NCI-H2107 treated with DMSO at 0.1 percent for 48 hours (cell line): ENCODE measurements at regions not wholly inside any gene's neighbourhood (a gene's known extent, or its start where the extent isn't known, plus 50 kb on each side); places are given as distances from the start of the nearest gene placed in this dataset.
"Not testable (repeated sequence)": the region's sequence is repeated elsewhere in the genome, so short reads cannot be mapped to it uniquely, and the experiment has no call there.

Experiments
- DNase-seq: peaks from one replicate; lab custom pipeline; 2025; ENCODE audit not compliant: unreplicated experiment; lab: John Stamatoyannopoulos, UW

GRCh38 chr4:26237916-26238315 lies 82.9 kb upstream of the RBPJ start:
- DNase-seq: no peak

DNA sequence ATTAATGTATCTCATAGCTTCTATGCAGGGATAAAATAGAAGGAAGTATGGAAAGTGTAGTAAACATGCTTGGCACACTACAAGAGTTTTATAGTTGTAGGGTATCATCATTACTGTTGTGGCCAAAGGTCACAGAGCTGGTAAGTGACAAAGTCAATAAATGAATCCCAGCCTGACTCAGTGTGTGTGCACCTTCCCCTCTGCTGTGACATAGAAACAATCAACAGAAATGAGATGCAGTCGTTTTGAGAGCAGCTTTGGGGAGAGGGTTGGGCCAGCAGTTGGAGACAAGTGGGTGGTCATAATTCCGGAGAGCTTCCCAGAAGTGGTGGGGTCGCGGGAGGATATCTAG lies 82.4 kb upstream of the RBPJ start:
- peak; percentile 69 for DNase-seq

GRCh38 chr4:26238778-26239679 lies 81.8 kb upstream of the RBPJ start:
- DNase-seq: peak; percentile 71

GRCh38 chr4:26239801-26240200 lies 81.0 kb upstream of the RBPJ start:
- DNase-seq: no peak

DNA sequence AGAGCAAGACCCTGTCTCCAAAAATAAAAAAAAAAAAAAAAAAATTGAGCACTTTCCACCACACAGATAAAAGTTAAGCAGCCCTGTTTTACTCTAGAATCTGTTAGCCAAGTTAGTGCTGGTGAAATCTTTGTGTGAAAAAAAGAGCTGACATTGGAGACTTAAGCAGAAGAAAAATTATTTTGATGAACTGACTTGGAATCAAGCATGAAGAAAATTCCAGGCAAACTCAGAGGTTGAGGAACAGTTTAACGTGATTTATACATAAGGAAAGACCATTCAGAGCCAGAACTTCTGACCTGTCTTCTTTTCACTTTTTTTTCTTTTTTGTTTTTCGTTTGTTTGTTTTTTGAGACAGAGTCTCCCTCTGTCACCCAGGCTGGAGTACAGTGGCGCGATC lies 79.6 kb upstream of the RBPJ start:
- DNase-seq: no peak

GRCh38 chr4:26242451-26242850 lies 78.4 kb upstream of the RBPJ start:
- no peak for DNase-seq

DNA sequence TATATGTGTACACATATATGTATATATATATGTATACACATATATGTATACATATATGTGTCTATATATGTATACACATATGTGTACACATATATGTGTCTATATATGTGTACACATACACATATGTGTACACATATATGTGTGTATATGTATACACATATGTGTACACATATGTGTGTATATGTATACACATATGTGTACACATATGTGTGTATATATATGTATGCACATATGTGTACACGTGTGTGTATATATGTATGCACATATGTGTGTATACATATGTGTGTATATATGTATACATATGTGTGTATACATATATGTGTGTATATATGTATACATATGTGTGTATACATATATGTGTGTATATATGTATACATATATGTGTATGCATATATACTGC lies 76.7 kb upstream of the RBPJ start:
- DNase-seq: not testable (repeated sequence)

- DNase-seq: peak; percentile 43
These were observed 72.2 kb upstream of the RBPJ start for GRCh38 chr4:26248647-26249046.

DNA sequence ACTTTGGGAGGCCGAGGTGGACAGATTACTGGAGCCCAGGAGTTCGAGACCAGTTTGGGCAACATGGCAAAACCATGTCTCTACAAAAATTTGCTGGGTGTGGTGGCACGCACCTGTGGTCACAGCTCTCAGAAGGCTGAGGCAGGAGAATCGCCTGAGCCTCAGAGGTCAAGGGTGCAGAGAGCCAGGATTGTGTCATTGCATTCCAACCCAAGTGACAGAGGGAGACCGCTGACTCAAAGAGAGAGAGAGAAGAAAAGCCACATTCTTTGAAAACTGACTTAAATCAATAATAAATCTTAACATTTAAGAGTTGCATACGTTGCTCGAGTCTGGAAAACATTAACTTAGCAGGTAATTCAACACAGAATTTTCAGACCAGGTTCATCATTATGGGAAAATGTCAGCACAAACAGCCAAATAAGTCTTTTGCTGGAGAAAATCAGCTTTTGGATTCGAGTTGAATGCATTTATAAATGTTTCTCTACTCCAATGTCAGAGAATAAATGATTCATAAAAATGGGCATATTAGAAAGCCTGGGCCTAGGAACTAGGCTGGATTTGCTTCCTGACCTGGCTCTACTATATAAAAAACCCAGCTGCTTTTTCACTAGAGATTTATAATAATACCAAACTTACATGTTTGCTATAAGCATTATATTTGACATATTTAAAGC lies 68.3 kb upstream of the RBPJ start:
- DNase-seq: no peak

DNA sequence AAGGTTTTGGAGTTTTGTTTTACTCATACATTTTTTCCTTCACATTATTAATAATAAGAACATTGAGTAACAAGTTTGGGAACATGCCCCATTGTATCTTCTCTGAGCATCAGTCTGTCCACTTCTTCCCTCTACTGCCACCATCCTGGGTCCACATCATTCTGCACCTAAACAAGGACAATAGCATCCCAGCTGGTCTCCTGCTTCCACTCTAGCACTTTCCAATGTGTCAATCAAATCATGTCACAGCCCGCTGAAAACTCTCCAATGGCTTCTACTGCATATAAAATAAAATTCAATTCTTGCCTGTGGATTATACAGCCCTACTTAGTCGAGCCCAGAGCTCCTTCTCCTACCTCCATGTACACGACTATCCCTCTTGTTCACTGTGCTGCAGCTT lies 66.8 kb upstream of the RBPJ start:
- DNase-seq: no peak

DNA sequence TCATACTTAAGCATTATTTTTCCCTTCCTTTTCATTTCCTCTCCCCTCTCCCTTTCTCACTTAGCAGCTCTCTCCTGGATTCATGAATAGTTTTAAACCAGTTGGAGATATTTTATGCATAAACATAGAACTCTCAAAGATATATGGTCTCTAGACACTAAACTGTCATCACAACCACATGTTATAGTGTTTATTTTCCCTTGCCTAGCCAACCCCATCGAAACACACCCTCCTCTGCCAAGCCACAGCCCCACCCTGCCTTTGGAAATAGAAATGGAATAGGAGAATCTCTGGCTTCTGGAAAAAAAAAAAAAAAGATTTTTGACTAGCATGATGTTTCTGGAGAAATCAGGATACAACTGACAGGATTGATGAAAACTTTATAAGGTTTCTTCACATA lies 64.8 kb upstream of the RBPJ start:
- no peak for DNase-seq

DNA sequence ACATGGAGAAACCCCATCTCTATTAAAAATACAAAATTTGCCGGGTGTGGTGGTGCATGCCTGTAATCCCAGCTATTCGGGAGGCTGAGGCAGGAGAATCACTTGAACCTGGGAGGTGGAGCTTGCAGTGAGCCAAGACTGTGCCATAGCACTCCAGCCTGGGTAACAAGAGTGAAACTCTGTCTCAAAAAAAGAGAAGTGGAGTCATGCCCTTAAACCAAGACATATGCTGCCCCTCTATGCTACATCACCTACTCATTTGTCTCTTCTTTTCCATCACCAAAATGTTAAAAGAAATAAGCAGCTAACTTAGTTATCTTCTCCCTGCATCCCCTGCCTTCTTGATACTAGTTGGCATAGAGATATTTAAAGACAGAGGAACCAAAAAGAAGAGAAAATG lies 63.4 kb upstream of the RBPJ start:
- not testable (repeated sequence) for DNase-seq

GRCh38 chr4:26257850-26258249 lies 63.0 kb upstream of the RBPJ start:
- DNase-seq: no peak

- DNase-seq: no peak
These were observed 60.2 kb upstream of the RBPJ start for GRCh38 chr4:26260571-26260970.

DNA sequence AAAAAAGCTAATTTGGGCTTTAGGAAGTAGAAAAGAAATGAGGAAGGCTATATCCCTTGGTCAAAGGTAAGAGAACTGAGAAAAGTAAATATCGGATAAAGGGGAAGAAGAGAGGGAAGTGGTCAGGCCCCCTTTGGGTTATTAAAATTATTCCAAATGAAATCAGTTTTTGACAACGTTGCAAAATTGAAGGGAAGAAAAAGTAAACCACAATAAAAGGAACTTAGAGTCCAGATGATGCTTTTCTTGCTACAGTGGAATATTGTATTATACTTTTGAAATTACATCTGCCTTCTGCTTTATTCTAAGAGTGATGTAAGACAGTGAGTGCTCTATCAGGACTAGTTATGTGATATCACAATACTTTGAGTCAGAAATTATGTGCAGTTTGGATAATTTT lies 59.4 kb upstream of the RBPJ start:
- DNase-seq: no peak

DNA sequence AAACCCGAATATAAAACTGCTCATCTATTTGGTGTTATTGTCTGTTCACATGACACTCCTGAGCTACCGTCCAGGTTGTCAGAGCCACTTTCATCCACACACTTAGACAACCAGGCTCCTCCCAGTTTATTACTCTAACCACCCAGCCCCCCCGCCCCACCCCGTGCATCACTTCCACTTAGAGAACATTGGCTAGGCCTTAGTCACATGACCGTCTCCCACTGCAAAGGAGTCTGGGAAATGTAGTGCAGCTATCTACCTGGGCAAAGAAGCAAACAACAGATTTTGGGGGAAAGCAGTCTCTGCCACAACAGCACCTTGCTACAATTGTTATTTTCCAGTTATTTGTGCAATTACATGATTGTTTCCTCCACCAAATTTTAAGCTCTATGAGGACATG lies 57.6 kb upstream of the RBPJ start:
- no peak for DNase-seq

DNA sequence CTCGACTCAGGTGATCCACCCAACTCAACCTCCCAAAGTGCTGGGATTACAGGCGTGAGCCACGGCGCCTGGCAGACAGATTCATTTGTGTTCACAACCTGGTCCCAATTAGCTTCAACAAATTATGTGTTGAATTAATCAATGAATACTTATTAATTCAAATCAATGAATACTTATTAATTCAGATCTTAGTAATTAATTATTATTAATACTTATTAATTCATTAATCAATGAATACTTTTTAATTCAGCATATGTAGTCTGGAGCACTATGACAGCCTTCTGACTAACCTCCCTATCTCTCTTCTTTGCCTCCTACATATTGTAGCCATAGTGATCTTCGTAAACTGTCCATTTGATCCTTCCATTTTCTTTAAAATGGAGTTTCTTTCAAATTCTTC lies 56.7 kb upstream of the RBPJ start:
- DNase-seq: no peak

DNA sequence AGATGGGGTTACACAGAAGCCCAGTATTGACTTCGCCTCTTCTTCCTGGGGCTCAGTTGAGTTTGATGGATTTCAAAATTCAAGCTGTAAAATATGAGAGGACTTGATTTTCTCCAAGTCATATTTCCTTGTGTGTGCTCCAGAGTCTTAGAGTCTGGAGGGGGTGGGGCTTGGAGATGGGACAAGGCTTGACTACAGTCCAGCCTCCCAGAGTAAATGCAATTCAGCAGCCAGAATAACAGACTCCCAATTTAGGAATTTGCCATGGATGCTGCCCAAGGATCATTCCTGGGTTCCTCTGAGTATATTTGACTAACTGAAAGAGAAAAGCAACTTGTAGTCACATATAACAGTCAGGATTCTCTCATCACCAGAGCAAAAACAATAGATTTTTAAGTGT lies 53.7 kb upstream of the RBPJ start:
- DNase-seq: no peak

DNA sequence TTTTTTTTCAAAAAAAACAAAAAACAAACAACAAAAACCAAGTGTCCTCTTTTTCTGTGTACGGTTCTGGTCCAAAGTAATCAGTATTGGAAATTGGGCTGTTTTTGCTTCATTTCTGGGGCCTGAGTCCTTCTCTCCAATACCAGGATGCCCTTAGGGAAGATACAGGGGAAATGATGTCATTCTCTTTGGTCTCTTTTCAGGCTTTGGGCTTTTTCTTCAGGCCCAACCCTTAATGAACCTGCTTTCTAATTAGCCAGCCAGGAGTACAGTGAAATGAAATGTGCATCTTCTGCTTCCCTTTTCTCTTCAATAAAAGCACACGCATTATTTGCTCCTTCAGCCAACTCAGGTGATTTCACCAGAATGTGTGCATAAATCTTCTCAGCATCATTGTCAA lies 52.6 kb upstream of the RBPJ start:
- DNase-seq: no peak

DNA sequence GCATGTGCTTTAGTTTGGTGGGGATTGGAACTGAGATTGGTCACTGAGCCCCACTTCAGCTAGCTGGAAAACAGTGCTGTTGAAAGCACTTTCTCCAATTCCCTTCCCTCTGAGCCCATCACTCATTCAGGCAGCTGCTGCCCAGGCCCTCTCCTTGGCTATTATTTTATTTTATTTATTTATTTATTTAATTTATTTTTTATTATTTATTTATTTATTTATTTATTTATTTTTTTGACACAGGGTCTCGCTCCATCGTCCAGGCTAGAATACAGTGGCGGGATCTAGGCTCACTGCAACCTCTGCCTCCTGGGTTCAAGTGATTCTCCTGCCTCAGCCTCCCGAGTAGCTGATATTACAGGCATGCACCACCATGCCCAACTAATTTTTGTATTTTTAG lies 51.8 kb upstream of the RBPJ start:
- no peak for DNase-seq
